ENCODE measurements at regions not wholly inside any gene's neighbourhood (a gene's known extent, or its start where the extent isn't known, plus 50 kb on each side); places are given as distances from the start of the nearest gene placed in this dataset.

- H3K27me3 Mint-ChIP-seq (ENCODE audit: low read depth in 3 of 3) = peaks cover 0 to 2% (median 0%) of the 10 kb centered on the region in 3 donors
- H3K4me1 Mint-ChIP-seq = no peaks in the 10 kb centered on the region
- H3K27ac Mint-ChIP-seq = no peak overlapping the region
- no peak for DNase-seq
- H3K9me3 Mint-ChIP-seq = peaks cover 0 to 20% (median 4%) of the 10 kb centered on the region in 6 donors
- no peaks in the 10 kb centered on the region for H3K36me3 Mint-ChIP-seq
- no peak overlapping the region for H3K4me3 Mint-ChIP-seq
Observed at GRCh38 chr5:125746917-125747316, 676.3 kb upstream of the GRAMD2B start.

- H3K27me3 Mint-ChIP-seq (ENCODE audit: low read depth in 3 of 3) = no peaks in the 10 kb centered on the region
- no peak overlapping the region for H3K27ac Mint-ChIP-seq
Observed at GRCh38 chr5:125750147-125750860, 672.9 kb upstream of the GRAMD2B start.

GRCh38 chr5:125750861-125751186 lies 672.4 kb upstream of the GRAMD2B start:
- no peak for DNase-seq
- Mint-ChIP-seq H3K27ac (no peak overlapping the region), H3K36me3 (no peaks in the 10 kb centered on the region), H3K9me3 (peaks cover 0 to 13% (median 3%) of the 10 kb centered on the region in 6 donors), H3K27me3 (ENCODE audit: low read depth in 3 of 3) (no peaks in the 10 kb centered on the region), H3K4me3 (no peak overlapping the region), H3K4me1 (no peaks in the 10 kb centered on the region)

More at GRCh38 chr5:125750147-125750860, 672.9 kb upstream of the GRAMD2B start:
- Mint-ChIP-seq H3K36me3 (no peaks in the 10 kb centered on the region), H3K4me1 (no peaks in the 10 kb centered on the region), H3K9me3 (peaks cover 0 to 13% (median 3%) of the 10 kb centered on the region in 6 donors), H3K4me3 (no peak overlapping the region)
- no peak for DNase-seq

DNA sequence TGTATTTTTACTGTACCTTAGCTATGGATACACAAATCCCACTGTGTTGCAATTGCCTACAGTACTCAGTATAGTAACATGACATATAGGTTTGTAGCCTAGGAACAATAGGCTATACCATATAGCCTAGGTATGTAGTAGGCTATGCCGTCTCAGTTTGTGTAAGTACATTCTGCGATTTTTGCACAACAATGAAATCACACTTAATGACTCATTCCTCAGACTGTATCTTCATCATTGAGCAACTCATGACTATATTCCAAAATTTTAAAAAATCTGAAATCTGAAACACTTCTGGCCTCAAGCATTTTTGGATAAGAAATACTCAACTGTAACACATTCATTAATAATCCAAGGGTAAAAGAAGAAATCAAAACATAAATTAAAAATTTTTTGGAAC lies 666.8 kb upstream of the GRAMD2B start:
- peaks cover 3 to 27% (median 8%) of the 10 kb centered on the region in 6 donors for H3K9me3 Mint-ChIP-seq
- no peaks in the 10 kb centered on the region for H3K4me1 Mint-ChIP-seq
- no peak overlapping the region for H3K27ac Mint-ChIP-seq
- H3K27me3 Mint-ChIP-seq (ENCODE audit: low read depth in 3 of 3) = no peaks in the 10 kb centered on the region
- no peak overlapping the region for H3K4me3 Mint-ChIP-seq
- DNase-seq = no peak
- no peaks in the 10 kb centered on the region for H3K36me3 Mint-ChIP-seq

- Mint-ChIP-seq H3K9me3 (peaks cover 3 to 23% (median 8%) of the 10 kb centered on the region in 6 donors), H3K27ac (no peak overlapping the region), H3K4me1 (no peaks in the 10 kb centered on the region), H3K27me3 (ENCODE audit: low read depth in 3 of 3) (peaks cover 0 to 2% (median 0%) of the 10 kb centered on the region in 3 donors), H3K36me3 (no peaks in the 10 kb centered on the region), H3K4me3 (no peak overlapping the region)
- DNase-seq = no peak
Observed at GRCh38 chr5:125766706-125767105, 656.5 kb upstream of the GRAMD2B start.

GRCh38 chr5:125775896-125776295 lies 647.3 kb upstream of the GRAMD2B start:
- Mint-ChIP-seq H3K4me3 (no peak overlapping the region), H3K36me3 (no peaks in the 10 kb centered on the region), H3K27me3 (ENCODE audit: low read depth in 3 of 3) (peaks cover 0 to 3% (median 0%) of the 10 kb centered on the region in 3 donors), H3K9me3 (peaks cover 0 to 18% (median 1%) of the 10 kb centered on the region in 6 donors), H3K4me1 (no peaks in the 10 kb centered on the region), H3K27ac (no peak overlapping the region)
- no peak for DNase-seq

DNA sequence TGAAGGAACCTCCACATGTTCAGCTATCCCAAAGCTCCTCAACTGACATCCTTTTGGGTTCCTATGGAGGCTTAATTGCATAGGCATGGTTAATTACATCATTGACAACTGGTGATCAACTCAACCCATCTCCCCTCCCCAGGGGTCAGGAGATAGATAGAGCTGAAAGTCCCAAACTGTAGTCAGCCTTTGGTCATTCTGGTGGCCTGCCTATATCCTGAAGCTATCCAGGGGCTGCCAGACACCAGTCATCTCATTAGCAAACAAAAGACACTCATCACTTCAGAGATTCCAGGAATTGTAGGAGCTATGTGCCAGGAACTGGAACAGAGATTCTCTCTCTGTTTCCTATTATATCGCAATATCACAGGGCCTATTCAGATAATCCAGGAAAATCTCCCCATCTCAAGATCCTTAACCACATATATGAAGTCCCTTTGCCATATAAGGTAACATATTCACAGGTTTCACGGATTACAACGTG lies 646.5 kb upstream of the GRAMD2B start:
- Mint-ChIP-seq H3K36me3 (no peaks in the 10 kb centered on the region), H3K9me3 (peaks cover 0 to 18% (median 0%) of the 10 kb centered on the region in 6 donors), H3K4me1 (no peaks in the 10 kb centered on the region), H3K27ac (no peak overlapping the region), H3K4me3 (no peak overlapping the region), H3K27me3 (ENCODE audit: low read depth in 3 of 3) (peaks cover 0 to 3% (median 0%) of the 10 kb centered on the region in 3 donors)
- DNase-seq = no peak

DNA sequence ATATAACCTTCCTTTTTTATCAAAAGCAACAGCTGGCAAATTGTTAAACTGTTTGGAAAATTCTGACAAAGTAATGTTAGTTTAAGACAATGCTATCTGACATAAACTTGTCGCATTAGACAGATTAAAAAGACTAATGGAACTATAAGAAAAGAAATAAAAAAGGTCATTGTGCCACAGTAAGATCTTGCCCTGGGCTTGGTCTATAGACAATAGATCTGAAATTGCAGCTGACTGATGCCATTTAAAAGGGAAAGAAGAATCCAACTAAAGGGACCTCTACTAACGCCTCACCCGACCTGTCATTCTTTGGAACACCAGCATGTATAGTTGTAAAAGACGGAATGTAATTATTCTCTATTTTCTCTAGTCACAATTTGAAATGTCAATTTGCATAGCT lies 644.4 kb upstream of the GRAMD2B start:
- H3K4me3 Mint-ChIP-seq = no peak overlapping the region
- H3K36me3 Mint-ChIP-seq = no peaks in the 10 kb centered on the region
- no peaks in the 10 kb centered on the region for H3K4me1 Mint-ChIP-seq
- no peak for DNase-seq
- H3K9me3 Mint-ChIP-seq = peaks cover 0 to 8% (median under 1%) of the 10 kb centered on the region in 6 donors
- H3K27ac Mint-ChIP-seq = no peak overlapping the region
- H3K27me3 Mint-ChIP-seq (ENCODE audit: low read depth in 3 of 3) = peaks cover 0 to 3% (median 0%) of the 10 kb centered on the region in 3 donors

DNA sequence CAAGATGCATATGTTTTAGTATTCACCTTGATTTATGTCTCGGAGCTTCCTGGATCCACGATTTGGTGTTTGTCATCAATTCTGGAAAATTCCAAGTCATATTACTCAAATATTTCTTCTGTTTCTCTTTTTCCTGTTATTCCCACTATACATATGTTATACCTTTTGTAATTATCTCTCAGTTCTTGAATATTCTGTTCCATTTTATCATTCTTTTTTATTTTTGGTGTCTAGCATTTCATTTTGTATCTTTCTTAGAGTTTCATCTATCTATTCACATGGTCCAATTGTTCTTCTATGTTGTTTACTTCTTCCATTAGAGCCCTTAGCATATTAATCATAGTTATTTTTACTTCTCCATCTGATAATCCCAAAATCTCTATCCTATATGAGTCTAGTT lies 637.8 kb upstream of the GRAMD2B start:
- DNase-seq = no peak
- H3K4me3 Mint-ChIP-seq = no peak overlapping the region
- no peaks in the 10 kb centered on the region for H3K4me1 Mint-ChIP-seq
- H3K27me3 Mint-ChIP-seq (ENCODE audit: low read depth in 3 of 3) = no peaks in the 10 kb centered on the region
- H3K36me3 Mint-ChIP-seq = no peaks in the 10 kb centered on the region
- peaks cover 0 to 2% (median 0%) of the 10 kb centered on the region in 6 donors for H3K9me3 Mint-ChIP-seq
- H3K27ac Mint-ChIP-seq = no peak overlapping the region

GRCh38 chr5:125786021-125786420 lies 637.2 kb upstream of the GRAMD2B start:
- H3K36me3 Mint-ChIP-seq = no peaks in the 10 kb centered on the region
- no peak overlapping the region for H3K4me3 Mint-ChIP-seq
- H3K27me3 Mint-ChIP-seq (ENCODE audit: low read depth in 3 of 3) = no peaks in the 10 kb centered on the region
- no peak overlapping the region for H3K27ac Mint-ChIP-seq
- H3K4me1 Mint-ChIP-seq = no peaks in the 10 kb centered on the region
- DNase-seq = no peak
- peaks cover 0 to 2% (median 0%) of the 10 kb centered on the region in 6 donors for H3K9me3 Mint-ChIP-seq

- Mint-ChIP-seq H3K4me3 (no peak overlapping the region), H3K36me3 (no peaks in the 10 kb centered on the region), H3K27me3 (ENCODE audit: low read depth in 3 of 3) (peaks cover 0 to 1% (median 0%) of the 10 kb centered on the region in 3 donors), H3K27ac (no peak overlapping the region), H3K4me1 (no peaks in the 10 kb centered on the region), H3K9me3 (peaks cover 0 to 20% (median 4%) of the 10 kb centered on the region in 6 donors)
- DNase-seq = no peak
Observed at GRCh38 chr5:125793470-125793869, 629.7 kb upstream of the GRAMD2B start.

- H3K27ac Mint-ChIP-seq = no peak overlapping the region
- H3K36me3 Mint-ChIP-seq = no peaks in the 10 kb centered on the region
- no peak overlapping the region for H3K4me3 Mint-ChIP-seq
- peaks cover 0 to 32% (median 8%) of the 10 kb centered on the region in 6 donors for H3K9me3 Mint-ChIP-seq
- H3K27me3 Mint-ChIP-seq (ENCODE audit: low read depth in 3 of 3) = peaks cover 0 to 1% (median 0%) of the 10 kb centered on the region in 3 donors
- DNase-seq = no peak
- H3K4me1 Mint-ChIP-seq = no peaks in the 10 kb centered on the region
Observed at GRCh38 chr5:125794922-125795321, 628.3 kb upstream of the GRAMD2B start.

- no peak for DNase-seq
- no peaks in the 10 kb centered on the region for H3K36me3 Mint-ChIP-seq
- H3K4me3 Mint-ChIP-seq = no peak overlapping the region
- no peak overlapping the region for H3K27ac Mint-ChIP-seq
- H3K27me3 Mint-ChIP-seq (ENCODE audit: low read depth in 3 of 3) = peaks cover 0 to 1% (median 0%) of the 10 kb centered on the region in 3 donors
- no peaks in the 10 kb centered on the region for H3K4me1 Mint-ChIP-seq
- H3K9me3 Mint-ChIP-seq = peaks cover 0 to 29% (median 11%) of the 10 kb centered on the region in 6 donors
Observed at GRCh38 chr5:125798307-125798706, 624.9 kb upstream of the GRAMD2B start.

DNA sequence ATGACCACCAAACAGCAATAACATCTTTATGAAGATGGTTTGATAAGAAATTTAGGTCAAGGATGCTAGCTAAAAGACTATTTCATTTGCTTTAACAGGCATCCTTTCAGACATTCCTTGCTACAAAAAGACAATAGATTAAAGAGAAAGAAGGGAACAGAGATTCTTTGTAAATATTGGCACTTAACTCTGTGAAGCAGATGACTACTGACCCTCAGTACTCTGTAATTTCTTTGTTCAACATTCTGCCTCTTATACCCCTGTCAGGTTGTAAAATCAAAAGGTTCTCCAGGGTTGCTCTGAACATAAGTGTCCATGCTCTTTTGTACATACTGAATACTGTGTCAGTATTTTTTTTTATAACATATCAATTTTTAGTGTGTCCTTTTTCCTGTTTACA lies 610.6 kb upstream of the GRAMD2B start:
- H3K27ac Mint-ChIP-seq = no peak overlapping the region

More for the DNA sequence above, 610.6 kb upstream of the GRAMD2B start:
- no peaks in the 10 kb centered on the region for H3K27me3 Mint-ChIP-seq (ENCODE audit: low read depth in 3 of 3)
- H3K4me3 Mint-ChIP-seq = no peak overlapping the region
- peaks cover 0 to 3% (median 0%) of the 10 kb centered on the region in 3 donors for H3K36me3 Mint-ChIP-seq
- DNase-seq = no peak
- H3K9me3 Mint-ChIP-seq = peaks cover 0 to 6% (median 2%) of the 10 kb centered on the region in 6 donors
- H3K4me1 Mint-ChIP-seq = no peaks in the 10 kb centered on the region
